ENCODE measurements at regions not wholly inside any gene's neighbourhood (a gene's known extent, or its start where the extent isn't known, plus 50 kb on each side); places are given as distances from the start of the nearest gene placed in this dataset.

GRCh38 chr3:23743141-23743784 lies 62.5 kb upstream of the UBE2E1 start:
- FAIRE-seq = no peak
- no peak for DNase-seq (ENCODE audit: low spot score)

- DNase-seq (ENCODE audit: low spot score) (no peak), FAIRE-seq (no peak)
These were observed 59.3 kb upstream of the UBE2E1 start for GRCh38 chr3:23746441-23746840.

- FAIRE-seq (no peak), DNase-seq (ENCODE audit: low spot score) (no peak)
These were observed 57.9 kb upstream of the UBE2E1 start for GRCh38 chr3:23747841-23748240.

DNA sequence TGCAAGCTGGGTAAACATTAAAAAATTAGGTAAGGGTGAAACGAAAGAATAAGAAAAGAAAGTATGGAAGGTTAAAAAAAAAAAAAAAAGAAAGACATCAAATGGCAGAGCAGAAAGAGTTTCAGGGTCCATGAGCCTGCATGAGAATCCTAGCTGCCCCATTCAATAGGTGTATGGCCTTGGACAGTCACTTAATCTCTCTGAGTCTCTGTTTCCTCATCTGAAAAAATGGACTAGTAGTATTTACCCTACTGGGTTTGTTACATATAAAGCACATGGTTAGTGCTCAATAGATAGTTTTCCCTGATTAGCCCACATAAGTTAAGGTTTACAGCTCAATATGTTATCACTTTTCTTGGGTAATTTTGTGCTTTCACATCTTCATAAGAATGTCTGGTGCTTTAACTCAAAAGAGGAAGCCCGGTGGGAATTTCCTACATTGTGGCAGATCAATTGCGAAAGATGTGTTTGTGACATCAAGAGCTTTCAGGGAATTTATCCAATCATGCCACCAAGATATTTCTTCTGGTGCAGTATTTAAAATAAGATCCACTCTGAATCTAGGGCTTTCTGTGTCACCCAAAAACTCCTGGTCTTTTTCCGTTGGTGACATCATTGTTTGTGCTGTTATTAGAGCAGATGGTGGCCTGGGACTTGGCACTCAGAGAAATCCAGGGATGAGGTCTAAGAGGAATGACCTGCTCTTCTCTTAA lies 57.2 kb upstream of the UBE2E1 start:
- DNase-seq (ENCODE audit: low spot score) = no peak
- no peak for FAIRE-seq

DNA sequence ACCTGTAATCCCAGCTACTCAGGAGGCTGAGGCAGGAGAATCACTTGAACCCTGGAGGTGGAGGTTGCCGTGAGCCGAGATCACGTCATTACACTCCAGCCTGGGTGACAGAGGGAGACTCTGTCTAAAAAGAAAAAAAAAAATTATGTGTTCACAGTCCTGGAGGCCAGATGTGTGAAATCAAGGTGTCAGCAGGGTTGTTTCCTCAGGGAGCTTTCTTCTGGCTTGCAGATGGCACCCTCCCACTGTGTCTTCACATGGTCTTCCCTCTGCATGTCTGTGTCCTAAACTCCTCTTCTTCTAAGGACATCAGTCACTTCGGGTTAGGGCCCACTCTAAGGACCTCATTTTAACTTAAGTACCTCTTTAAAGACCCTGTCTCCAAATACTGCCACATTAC lies 56.1 kb upstream of the UBE2E1 start:
- no peak for FAIRE-seq
- no peak for DNase-seq (ENCODE audit: low spot score)

GRCh38 chr3:23750573-23751210 lies 55.1 kb upstream of the UBE2E1 start:
- FAIRE-seq (no peak), DNase-seq (ENCODE audit: low spot score) (no peak)

DNA sequence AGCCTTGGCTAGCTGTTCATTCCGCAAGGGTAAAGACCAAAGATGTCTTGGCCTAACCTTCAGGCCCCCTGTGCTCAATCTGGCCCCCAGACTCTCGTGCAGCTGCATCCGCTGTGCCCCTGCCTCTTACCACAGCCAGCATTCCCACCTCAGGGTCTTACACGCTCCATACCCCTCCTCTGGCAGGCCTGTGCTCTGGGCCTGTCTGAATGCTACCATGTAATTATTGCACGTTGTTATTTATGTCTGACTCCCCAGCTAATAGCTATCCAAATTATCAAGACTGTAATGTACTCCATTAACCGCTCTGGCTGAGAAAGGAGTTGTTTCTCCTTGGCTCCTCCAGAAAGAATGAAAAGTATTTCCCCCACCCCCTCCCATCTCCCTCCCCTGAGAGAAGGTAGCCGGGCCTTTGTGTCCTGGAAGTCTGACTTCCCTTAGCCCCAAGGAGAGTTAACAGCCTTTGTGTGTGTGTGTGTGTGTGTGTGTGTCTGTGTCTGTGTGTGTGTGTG lies 54.5 kb upstream of the UBE2E1 start:
- DNase-seq (ENCODE audit: low spot score) = no peak
- no peak for FAIRE-seq

GRCh38 chr3:23752126-23752525 lies 53.6 kb upstream of the UBE2E1 start:
- no peak for DNase-seq (ENCODE audit: low spot score)
- FAIRE-seq = no peak

DNA sequence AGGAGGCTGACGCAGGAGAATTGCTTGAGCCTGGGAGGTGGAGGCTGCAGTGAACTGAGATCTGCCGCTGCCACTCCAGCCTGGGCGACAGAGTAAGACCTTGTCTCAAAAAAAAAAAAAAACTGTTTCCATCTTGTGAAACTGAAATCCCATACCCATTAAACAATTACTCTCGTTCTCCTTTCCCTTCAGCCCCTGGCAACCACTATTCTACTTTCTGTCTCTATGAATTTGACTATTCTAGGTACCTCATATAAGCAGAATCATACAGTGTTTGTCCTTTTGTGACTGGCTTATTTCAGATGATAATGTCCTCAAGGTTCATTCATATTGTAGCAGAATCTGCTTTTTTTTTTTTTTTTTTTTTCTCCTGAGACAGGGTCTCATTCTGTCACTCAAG lies 51.5 kb upstream of the UBE2E1 start:
- no peak for FAIRE-seq
- no peak for DNase-seq (ENCODE audit: low spot score)
